ENCODE measurements at regions not wholly inside any gene's neighbourhood (a gene's known extent, or its start where the extent isn't known, plus 50 kb on each side); places are given as distances from the start of the nearest gene placed in this dataset.

DNA sequence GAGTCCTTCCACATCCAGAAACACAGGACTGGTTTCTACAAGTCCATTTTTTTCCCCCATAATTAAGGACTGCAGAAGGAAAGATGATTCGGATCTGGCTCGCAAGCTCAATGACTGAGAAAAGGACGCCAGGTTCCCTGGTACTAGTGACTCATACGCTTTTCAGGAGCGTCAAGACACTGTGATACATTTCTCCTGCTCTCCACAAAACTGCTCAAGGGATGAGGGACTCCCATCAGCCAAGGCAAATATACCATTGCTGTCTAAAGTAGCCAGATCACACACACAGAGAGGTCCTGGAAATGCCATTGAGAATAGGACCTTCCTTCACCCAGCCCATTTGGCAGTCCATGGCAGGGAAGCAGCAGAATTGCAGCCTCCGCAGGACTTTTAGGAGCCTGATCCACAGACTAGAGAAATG, 253.6 kb upstream of the IRF2BP2 start:
- TF ChIP-seq GABPA (IDR thresholded peaks at IDR 0.05; ENCODE audit: low read depth) (no peak), POLR2AphosphoS5 (IDR thresholded peaks at IDR 0.05; ENCODE audit: low read depth) (no peak), SPI1 (IDR thresholded peaks at IDR 0.05; ENCODE audit: borderline replicate concordance, low read depth) (no peak)
- TF ChIP-seq, protein P1, sequence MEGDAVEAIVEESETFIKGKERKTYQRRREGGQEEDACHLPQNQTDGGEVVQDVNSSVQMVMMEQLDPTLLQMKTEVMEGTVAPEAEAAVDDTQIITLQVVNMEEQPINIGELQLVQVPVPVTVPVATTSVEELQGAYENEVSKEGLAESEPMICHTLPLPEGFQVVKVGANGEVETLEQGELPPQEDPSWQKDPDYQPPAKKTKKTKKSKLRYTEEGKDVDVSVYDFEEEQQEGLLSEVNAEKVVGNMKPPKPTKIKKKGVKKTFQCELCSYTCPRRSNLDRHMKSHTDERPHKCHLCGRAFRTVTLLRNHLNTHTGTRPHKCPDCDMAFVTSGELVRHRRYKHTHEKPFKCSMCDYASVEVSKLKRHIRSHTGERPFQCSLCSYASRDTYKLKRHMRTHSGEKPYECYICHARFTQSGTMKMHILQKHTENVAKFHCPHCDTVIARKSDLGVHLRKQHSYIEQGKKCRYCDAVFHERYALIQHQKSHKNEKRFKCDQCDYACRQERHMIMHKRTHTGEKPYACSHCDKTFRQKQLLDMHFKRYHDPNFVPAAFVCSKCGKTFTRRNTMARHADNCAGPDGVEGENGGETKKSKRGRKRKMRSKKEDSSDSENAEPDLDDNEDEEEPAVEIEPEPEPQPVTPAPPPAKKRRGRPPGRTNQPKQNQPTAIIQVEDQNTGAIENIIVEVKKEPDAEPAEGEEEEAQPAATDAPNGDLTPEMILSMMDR (IDR thresholded peaks at IDR 0.05; ENCODE audit: insufficient read depth, low read length): no peak
- TF ChIP-seq, protein P2, sequence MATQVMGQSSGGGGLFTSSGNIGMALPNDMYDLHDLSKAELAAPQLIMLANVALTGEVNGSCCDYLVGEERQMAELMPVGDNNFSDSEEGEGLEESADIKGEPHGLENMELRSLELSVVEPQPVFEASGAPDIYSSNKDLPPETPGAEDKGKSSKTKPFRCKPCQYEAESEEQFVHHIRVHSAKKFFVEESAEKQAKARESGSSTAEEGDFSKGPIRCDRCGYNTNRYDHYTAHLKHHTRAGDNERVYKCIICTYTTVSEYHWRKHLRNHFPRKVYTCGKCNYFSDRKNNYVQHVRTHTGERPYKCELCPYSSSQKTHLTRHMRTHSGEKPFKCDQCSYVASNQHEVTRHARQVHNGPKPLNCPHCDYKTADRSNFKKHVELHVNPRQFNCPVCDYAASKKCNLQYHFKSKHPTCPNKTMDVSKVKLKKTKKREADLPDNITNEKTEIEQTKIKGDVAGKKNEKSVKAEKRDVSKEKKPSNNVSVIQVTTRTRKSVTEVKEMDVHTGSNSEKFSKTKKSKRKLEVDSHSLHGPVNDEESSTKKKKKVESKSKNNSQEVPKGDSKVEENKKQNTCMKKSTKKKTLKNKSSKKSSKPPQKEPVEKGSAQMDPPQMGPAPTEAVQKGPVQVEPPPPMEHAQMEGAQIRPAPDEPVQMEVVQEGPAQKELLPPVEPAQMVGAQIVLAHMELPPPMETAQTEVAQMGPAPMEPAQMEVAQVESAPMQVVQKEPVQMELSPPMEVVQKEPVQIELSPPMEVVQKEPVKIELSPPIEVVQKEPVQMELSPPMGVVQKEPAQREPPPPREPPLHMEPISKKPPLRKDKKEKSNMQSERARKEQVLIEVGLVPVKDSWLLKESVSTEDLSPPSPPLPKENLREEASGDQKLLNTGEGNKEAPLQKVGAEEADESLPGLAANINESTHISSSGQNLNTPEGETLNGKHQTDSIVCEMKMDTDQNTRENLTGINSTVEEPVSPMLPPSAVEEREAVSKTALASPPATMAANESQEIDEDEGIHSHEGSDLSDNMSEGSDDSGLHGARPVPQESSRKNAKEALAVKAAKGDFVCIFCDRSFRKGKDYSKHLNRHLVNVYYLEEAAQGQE (IDR thresholded peaks at IDR 0.05; ENCODE audit: insufficient replicate concordance, low read depth): no peak
- Histone ChIP-seq H3K27me3 (ENCODE audit: insufficient read depth, poor library complexity, severe bottlenecking) (no peaks in the 10 kb centered on the region), H3K4me3 (replicated peaks; ENCODE audit: insufficient read depth, low read length) (no peak overlapping the region), H3K27ac (replicated peaks) (no peak overlapping the region)
- DNase-seq (ENCODE audit: low read depth in 1 of 2, low spot score in 1 of 2): no peak

DNA sequence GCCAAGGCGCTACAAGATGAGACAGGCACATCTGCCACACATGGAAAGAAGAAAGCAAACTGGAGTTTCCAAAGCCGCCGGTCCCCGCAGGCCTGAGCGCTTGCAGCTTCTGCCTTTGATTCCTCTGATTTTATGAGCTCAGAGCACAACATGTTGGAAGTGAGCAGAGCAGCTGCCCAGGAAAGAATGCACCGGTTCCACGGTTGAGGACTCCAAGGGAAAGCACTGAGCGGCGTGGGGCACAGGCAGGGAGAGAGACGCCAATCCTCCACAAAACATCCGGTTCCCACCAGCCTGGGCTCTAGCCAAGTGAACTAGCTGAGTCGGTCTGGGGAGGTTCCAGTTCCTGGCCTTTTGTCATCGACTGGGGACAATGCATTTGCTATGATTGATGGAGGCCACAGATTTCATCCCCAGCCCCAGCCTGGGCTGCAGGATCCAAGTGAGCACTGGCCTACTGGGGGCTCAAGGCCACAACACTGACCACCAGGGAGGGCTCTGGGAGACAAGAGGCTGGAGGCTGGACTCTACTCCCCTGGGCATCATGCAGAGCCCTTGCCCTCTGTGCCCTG, 253.1 kb upstream of the IRF2BP2 start:
- H3K4me3 ChIP-seq (replicated peaks; ENCODE audit: insufficient read depth, low read length): no peak overlapping the region
- H3K27me3 ChIP-seq (ENCODE audit: insufficient read depth, poor library complexity, severe bottlenecking): no peaks in the 10 kb centered on the region
- TF ChIP-seq GABPA (IDR thresholded peaks at IDR 0.05; ENCODE audit: low read depth): no peak
- TF ChIP-seq POLR2AphosphoS5 (IDR thresholded peaks at IDR 0.05; ENCODE audit: low read depth): no peak
- TF ChIP-seq, protein P1 (IDR thresholded peaks at IDR 0.05; ENCODE audit: insufficient read depth, low read length): no peak
- no peak for TF ChIP-seq SPI1 (IDR thresholded peaks at IDR 0.05; ENCODE audit: borderline replicate concordance, low read depth)
- TF ChIP-seq, protein P2 (IDR thresholded peaks at IDR 0.05; ENCODE audit: insufficient replicate concordance, low read depth): no peak
- DNase-seq (ENCODE audit: low read depth in 1 of 2, low spot score in 1 of 2): no peak
- no peak overlapping the region for H3K27ac ChIP-seq (replicated peaks)

DNA sequence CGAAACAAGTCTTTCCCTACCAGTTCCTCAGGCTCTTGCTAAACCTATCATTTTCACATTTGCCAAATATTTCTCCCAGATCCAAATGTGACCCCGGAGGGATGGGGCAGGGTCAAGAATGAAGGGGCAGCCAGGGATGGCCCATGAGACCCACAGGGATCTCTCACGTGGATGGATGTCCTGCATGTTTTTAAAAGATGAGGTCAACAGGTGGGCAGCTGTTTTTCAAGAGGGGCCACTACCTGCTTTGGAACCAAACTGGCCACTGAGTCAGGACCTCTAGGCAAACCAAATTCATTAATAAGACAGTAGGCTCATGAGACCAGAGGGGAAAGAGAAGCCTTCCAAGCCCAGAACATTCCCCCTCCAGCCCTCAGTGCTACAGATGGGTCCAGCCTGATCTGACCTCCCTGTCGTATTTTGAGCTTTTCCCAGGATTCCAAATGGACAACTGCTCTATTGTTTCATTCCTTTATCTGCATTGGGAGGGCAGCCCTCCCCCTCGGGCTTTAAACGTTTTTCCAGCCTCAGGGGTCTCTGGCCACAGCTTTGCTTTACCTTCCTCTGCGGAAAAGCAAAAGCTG, 252.5 kb upstream of the IRF2BP2 start:
- Histone ChIP-seq H3K4me3 (replicated peaks; ENCODE audit: insufficient read depth, low read length) (no peak overlapping the region), H3K27me3 (ENCODE audit: insufficient read depth, poor library complexity, severe bottlenecking) (no peaks in the 10 kb centered on the region), H3K27ac (replicated peaks) (no peak overlapping the region)
- no peak for DNase-seq (ENCODE audit: low read depth in 1 of 2, low spot score in 1 of 2)
- no peak for TF ChIP-seq POLR2AphosphoS5 (IDR thresholded peaks at IDR 0.05; ENCODE audit: low read depth)
- TF ChIP-seq, protein P1 (IDR thresholded peaks at IDR 0.05; ENCODE audit: insufficient read depth, low read length): no peak
- TF ChIP-seq, protein P2 (IDR thresholded peaks at IDR 0.05; ENCODE audit: insufficient replicate concordance, low read depth): no peak
- no peak for TF ChIP-seq SPI1 (IDR thresholded peaks at IDR 0.05; ENCODE audit: borderline replicate concordance, low read depth)
- TF ChIP-seq GABPA (IDR thresholded peaks at IDR 0.05; ENCODE audit: low read depth): no peak

Data from HL-60 (cell line).